HFFc6 (cell line): ENCODE measurements at regions not wholly inside any gene's neighbourhood (a gene's known extent, or its start where the extent isn't known, plus 50 kb on each side); places are given as distances from the start of the nearest gene placed in this dataset.
"Not testable (repeated sequence)": the region's sequence is repeated elsewhere in the genome, so short reads cannot be mapped to it uniquely, and the experiment has no call there.

Experiments used
- DNase-seq: peaks from one replicate; pipeline ENCODE4 v3.0.0-alpha.2; 2018
- H3K27ac Mint-ChIP-seq: 2 replicates; pipeline ENCODE4 v1.8.0; 2020; ENCODE audit warnings: mild to moderate bottlenecking, mixed read lengths
- H3K27me3 Mint-ChIP-seq: 2 replicates; pipeline ENCODE4 v1.8.0; 2021; ENCODE audit warnings: mild to moderate bottlenecking, moderate library complexity, mixed read lengths; ENCODE audit not compliant: insufficient read depth
- H3K36me3 Mint-ChIP-seq: 2 replicates; pipeline ENCODE4 v1.8.0; 2021; ENCODE audit warnings: low read depth, mixed read lengths
- H3K4me1 Mint-ChIP-seq: 2 replicates; pipeline ENCODE4 v1.8.0; 2020; ENCODE audit warnings: low read depth, mixed read lengths
- H3K4me3 Mint-ChIP-seq: 2 replicates; pipeline ENCODE4 v1.8.0; 2020; ENCODE audit warnings: mild to moderate bottlenecking, moderate library complexity, mixed read lengths
- H3K9me3 Mint-ChIP-seq: 2 replicates; pipeline ENCODE4 v1.8.0; 2020; ENCODE audit warnings: mild to moderate bottlenecking, mixed read lengths
- TF ChIP-seq, protein P1 (sequence below): fragments of 200-600 bp; sonication (generic); IDR thresholded peaks from 2 replicates; pipeline ENCODE4 v1.5.0; 2021; ENCODE audit warnings: antibody characterized with exemption, mild to moderate bottlenecking

DNA sequence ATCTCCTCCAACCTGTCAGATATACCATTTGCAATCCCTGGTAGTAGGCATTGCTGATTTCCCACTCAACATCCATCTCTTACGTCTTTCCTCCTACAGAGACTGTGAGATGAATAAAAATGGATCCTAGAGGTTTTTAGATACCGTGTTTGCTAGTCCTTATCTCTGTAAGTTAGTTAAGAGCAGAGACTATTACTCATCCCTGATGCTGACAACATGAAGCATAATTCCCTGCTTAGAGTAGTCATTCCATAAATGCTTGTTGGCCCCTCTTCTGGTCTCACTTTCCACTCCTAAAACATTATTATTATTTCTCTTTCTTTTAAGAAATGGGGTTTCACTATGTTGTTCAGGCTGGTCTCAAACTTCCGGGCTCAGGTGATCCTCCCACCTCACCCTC lies 136.2 kb downstream of the RTP4 start:
- Mint-ChIP-seq H3K36me3 (no peaks in the 10 kb centered on the region), H3K27ac (no peak overlapping the region), H3K4me3 (no peak overlapping the region), H3K9me3 (no peaks in the 10 kb centered on the region), H3K4me1 (peaks cover 47% of the 10 kb centered on the region), H3K27me3 (peaks cover 2% of the 10 kb centered on the region)
- TF ChIP-seq, protein P1, sequence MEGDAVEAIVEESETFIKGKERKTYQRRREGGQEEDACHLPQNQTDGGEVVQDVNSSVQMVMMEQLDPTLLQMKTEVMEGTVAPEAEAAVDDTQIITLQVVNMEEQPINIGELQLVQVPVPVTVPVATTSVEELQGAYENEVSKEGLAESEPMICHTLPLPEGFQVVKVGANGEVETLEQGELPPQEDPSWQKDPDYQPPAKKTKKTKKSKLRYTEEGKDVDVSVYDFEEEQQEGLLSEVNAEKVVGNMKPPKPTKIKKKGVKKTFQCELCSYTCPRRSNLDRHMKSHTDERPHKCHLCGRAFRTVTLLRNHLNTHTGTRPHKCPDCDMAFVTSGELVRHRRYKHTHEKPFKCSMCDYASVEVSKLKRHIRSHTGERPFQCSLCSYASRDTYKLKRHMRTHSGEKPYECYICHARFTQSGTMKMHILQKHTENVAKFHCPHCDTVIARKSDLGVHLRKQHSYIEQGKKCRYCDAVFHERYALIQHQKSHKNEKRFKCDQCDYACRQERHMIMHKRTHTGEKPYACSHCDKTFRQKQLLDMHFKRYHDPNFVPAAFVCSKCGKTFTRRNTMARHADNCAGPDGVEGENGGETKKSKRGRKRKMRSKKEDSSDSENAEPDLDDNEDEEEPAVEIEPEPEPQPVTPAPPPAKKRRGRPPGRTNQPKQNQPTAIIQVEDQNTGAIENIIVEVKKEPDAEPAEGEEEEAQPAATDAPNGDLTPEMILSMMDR: no peak
- DNase-seq: no peak

DNA sequence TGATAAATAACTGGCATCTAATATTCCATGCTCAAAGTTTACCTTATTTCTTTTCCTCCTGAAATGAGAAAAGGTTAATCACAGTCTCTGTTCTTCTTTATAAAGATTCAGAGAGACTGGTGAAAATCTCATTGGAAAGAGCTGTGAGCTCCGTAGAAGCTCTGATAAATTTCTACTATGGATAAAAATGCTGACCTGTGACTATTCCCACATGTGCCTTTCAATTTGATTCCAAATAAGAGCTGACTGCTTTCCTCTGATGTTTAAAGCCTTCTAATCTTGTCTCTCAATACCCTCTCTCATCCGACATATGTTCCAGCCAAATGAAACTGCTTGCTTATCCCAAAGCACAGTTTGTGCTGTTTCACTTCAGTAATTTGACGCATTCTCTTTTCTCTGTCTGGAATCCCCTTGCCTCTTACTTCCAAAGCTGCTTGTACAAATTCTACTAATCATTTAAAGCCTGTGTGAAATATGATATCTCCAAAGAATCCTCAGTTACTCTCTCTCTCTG lies 130.1 kb downstream of the RTP4 start:
- no peaks in the 10 kb centered on the region for H3K36me3 Mint-ChIP-seq
- H3K9me3 Mint-ChIP-seq: no peaks in the 10 kb centered on the region
- H3K27me3 Mint-ChIP-seq: peaks cover 8% of the 10 kb centered on the region
- peaks cover 11% of the 10 kb centered on the region for H3K4me1 Mint-ChIP-seq
- TF ChIP-seq, protein P1: no peak
- no peak overlapping the region for H3K4me3 Mint-ChIP-seq
- H3K27ac Mint-ChIP-seq: no peak overlapping the region
- no peak for DNase-seq

DNA sequence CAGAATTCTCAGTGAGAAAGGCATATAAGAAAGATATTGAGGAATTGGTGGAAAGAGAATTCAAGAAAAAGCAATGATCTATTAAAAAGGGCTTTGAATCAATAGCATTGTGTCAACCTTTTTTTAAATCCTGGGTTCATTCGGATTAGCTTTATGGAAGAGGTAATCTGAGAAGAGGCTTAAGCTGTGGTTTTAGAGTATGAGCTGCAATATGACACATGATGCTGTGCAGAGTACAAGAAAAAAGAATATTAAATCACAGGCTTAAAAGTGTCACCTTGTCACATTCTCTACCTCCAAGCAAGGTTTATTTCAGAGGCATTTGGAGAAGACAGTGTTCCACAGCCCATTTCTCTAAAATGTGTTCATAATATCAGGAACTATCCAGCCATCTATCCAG lies 128.9 kb downstream of the RTP4 start:
- Mint-ChIP-seq H3K4me1 (peaks cover 11% of the 10 kb centered on the region), H3K27me3 (peaks cover 8% of the 10 kb centered on the region), H3K36me3 (peaks cover 6% of the 10 kb centered on the region; the same call in 1 of the 2 replicates), H3K27ac (no peak overlapping the region), H3K9me3 (peaks cover 6% of the 10 kb centered on the region; the same call in 1 of the 2 replicates), H3K4me3 (no peak overlapping the region)
- TF ChIP-seq, protein P1: no peak
- no peak for DNase-seq

DNA sequence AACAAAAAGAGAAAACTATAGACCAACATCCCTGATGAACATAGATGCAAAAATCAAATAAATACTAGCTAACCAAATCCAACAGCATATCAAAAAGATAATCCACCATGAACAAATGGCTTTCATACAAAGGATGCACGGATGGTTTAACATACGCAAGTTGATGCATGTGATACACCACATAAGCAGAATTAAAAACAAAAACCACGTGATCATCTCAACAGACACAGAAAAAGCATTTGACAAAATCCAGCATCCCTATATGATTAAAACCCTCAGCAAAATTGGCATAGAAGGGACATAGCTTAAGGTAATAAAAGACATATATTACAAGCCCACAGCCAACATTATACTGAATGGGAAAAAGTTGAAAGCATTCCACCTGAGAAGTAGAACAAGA lies 125.9 kb downstream of the RTP4 start:
- not testable (repeated sequence) for H3K4me1 Mint-ChIP-seq, DNase-seq, H3K27ac Mint-ChIP-seq, H3K36me3 Mint-ChIP-seq, H3K4me3 Mint-ChIP-seq
- Mint-ChIP-seq H3K9me3 (peaks cover 11% of the 10 kb centered on the region), H3K27me3 (peaks cover 11% of the 10 kb centered on the region)

DNA sequence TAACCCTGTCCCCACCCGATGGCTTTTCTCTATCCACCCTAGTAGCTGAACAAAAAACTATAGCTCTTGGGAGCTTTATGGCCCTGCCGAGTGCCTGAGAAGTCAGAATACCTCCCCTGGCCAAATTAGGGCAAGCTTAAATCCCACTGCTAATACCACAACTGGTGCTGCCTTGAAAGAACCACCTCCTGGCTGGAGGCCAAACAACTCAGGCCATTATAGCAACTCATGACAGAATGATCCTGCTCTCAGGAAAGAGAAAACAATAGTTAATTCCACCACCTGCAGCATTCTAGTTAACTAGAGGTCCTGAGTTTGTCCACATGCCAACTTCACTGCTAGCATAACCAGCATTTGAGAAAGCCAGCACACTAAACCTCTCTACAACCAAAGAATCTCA lies 123.2 kb downstream of the RTP4 start:
- Mint-ChIP-seq H3K36me3 (peaks cover 6% of the 10 kb centered on the region; the same call in 1 of the 2 replicates), H3K9me3 (peaks cover 11% of the 10 kb centered on the region), H3K4me1 (peaks cover 5% of the 10 kb centered on the region; the same call in 1 of the 2 replicates), H3K27ac (no peak overlapping the region), H3K27me3 (peaks cover 7% of the 10 kb centered on the region; the same call in 1 of the 2 replicates), H3K4me3 (no peak overlapping the region)
- no peak for DNase-seq
- TF ChIP-seq, protein P1: no peak

DNA sequence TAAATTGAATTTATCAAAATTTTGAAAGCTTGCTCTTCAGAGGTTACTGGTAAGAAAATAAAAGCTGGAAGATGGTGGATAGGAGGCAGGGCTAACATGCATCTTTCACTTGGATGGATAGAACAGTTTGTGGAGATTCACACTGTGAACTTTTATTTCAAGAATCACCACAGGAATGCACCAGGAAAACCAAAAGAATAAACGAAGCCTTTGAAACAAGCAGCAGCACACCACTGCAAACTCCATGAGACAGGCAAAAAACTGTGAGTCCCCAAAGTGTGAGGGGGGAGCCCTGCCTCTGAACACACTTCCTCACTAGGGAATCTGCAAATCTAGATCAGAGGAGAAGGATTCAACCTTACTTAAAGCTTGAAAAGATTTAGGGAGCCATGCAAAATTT lies 122.2 kb downstream of the RTP4 start:
- no peak overlapping the region for H3K4me3 Mint-ChIP-seq

More for the DNA sequence above, 122.2 kb downstream of the RTP4 start:
- H3K9me3 Mint-ChIP-seq: peaks cover 11% of the 10 kb centered on the region
- TF ChIP-seq, protein P1: no peak
- peaks cover 7% of the 10 kb centered on the region; the same call in 1 of the 2 replicates for H3K27me3 Mint-ChIP-seq
- no peak overlapping the region for H3K27ac Mint-ChIP-seq
- peaks cover 6% of the 10 kb centered on the region; the same call in 1 of the 2 replicates for H3K36me3 Mint-ChIP-seq
- H3K4me1 Mint-ChIP-seq: peaks cover 5% of the 10 kb centered on the region; the same call in 1 of the 2 replicates
- no peak for DNase-seq
